ENCODE measurements at regions not wholly inside any gene's neighbourhood (a gene's known extent, or its start where the extent isn't known, plus 50 kb on each side); places are given as distances from the start of the nearest gene placed in this dataset.

GRCh38 chr21:34201481-34201858, 128.1 kb downstream of the MRPS6 start:
- TF ChIP-seq CTCF (IDR thresholded peaks at IDR 0.05; ENCODE audit: low read length) (no peak), EZH2 (optimal IDR thresholded peaks at IDR 0.05; ENCODE audit: low read depth, low read length) (no peak), EZH2phosphoT487 (IDR thresholded peaks at IDR 0.05; ENCODE audit: low read length) (no peak)
